ENCODE measurements at regions not wholly inside any gene's neighbourhood (a gene's known extent, or its start where the extent isn't known, plus 50 kb on each side); places are given as distances from the start of the nearest gene placed in this dataset.
"Not testable (repeated sequence)": the region's sequence is repeated elsewhere in the genome, so short reads cannot be mapped to it uniquely, and the experiment has no call there.

GRCh38 chr6:15157479-15157878, 88.4 kb upstream of the JARID2 start:
- DNase-seq = no peak

DNA sequence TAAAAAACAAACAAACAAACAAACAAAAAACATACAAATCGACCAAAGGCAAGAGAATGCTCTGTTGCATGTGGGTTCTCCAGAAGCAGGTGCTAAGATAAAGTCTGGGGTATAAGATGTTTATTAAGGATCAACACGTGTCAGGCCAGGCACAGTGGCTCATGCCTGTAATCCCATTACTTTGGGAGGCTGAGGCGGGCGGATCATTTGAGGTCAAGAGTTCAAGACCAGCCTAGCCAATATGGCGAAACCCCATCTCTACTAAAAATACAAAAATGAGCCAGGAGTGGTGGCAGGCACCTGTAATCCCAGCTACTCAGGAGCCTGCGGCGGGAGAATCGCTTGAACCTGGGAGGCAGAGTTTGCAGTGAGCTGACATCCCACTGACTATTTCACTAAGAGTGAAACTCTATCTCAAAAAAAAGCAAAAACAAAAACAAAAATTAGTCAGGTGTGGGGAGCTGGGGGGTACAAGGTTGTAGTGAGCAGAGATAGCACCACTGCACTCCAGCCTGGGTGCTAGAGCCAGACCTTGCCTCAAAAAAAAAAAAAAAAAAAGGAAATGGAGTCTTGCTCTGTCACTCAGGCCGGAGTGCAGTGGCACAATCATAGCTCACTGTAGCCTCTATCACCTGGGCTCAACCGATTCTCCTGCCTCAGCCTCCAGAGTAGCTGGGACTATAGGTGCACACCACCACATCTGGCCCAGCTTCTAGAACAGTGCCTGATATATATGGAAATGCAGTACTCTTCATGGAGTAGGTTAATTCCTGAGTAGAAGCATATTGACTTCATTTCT, 86.8 kb upstream of the JARID2 start:
- DNase-seq = no peak

DNA sequence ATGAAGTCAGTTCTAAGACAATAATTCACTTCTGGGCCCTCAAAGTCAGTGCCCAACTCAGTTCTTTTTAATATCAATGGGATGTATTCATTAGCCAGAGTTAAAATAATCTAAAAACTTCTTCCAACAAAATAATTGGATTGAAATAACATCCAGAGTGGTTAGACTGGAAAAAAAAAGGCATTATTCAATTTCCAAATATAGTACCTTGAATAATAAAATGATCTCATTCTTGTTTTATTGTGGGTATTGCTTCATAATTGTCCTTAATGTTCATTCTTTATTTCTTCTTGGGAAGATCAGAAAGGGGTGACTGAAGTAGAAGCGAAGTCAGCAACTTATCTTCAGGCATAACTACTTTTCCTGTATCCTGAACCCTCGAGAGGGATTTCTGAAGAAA, 85.1 kb upstream of the JARID2 start:
- no peak for DNase-seq

GRCh38 chr6:15164855-15165254, 81.0 kb upstream of the JARID2 start:
- not testable (repeated sequence) for DNase-seq

GRCh38 chr6:15166121-15166520, 79.7 kb upstream of the JARID2 start:
- no peak for DNase-seq

GRCh38 chr6:15170126-15170525, 75.7 kb upstream of the JARID2 start:
- DNase-seq = no peak

DNA sequence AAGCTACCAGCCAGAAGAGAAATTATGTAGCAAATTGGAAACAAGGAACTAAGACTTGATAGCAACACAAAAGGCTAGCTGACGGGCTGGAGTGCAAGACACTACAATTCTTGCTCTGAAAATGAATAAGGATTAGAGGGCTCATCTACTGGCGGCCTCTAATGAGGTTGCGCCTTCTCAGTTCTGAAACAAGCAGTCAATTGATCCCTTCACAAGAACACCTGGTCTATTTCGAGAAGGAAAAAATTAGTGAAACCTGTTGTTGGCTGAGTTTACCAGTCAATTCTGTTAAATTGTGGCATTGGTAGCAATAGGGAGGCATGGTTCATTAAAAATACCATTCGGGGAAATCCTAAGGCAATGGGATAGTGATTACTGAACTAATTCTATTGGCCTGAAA, 74.8 kb upstream of the JARID2 start:
- no peak for DNase-seq

- no peak for DNase-seq
These were observed 69.0 kb upstream of the JARID2 start for GRCh38 chr6:15176816-15177370.

GRCh38 chr6:15183979-15184378, 61.9 kb upstream of the JARID2 start:
- DNase-seq = no peak

- DNase-seq = no peak
These were observed 61.4 kb upstream of the JARID2 start for GRCh38 chr6:15184441-15184861.

DNA sequence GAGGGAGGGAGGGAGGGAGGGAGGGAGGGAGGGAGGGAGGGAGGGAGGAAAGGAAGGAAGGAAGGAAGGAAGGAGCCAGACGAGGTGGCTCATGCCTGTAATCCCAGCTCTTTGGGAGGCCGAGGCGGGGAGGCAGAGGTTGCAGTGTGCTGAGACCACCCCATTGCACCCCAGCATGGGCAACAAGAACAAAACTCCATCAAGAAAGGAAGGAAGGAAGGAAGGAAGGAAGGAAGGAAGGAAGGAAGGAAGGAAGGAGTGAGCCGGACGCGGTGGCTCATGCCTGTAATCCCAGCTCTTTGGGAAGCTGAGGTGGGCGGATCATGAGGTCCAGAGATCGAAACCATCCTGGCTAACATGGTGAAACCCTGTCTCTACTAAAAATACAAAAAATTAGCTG, 60.8 kb upstream of the JARID2 start:
- not testable (repeated sequence) for DNase-seq

- DNase-seq = not testable (repeated sequence)
These were observed 52.4 kb upstream of the JARID2 start for GRCh38 chr6:15193451-15193850.

- DNase-seq = no peak
These were observed 51.4 kb upstream of the JARID2 start for GRCh38 chr6:15194453-15194852.

All from C1 segment of cervical spinal cord (tissue), 14 donors.